ENCODE measurements at regions not wholly inside any gene's neighbourhood (a gene's known extent, or its start where the extent isn't known, plus 50 kb on each side); places are given as distances from the start of the nearest gene placed in this dataset.

DNA sequence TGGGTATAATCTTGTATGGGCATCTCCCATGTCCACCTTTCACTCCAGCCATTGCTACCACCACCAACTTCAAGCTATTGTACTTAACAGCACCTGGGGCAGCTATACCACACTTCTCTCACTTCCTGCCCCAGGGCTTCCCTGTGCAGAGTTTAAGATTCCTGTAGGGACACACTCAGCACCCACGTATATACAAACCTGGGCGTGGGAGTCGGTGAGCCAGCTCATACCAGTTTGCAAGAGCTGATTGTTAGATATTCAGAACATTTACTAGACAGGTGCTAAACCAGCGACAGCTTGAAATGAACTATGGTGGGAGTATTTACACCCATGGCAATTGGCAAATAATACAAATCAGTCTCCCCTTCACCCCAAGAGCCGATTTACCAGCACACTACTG lies 114.8 kb upstream of the CSF3R start:
- no peaks in the 10 kb centered on the region for H3K4me1 ChIP-seq (ENCODE audit: control insufficient read depth in 1 of 2, extremely low read depth in 1 of 2, insufficient read depth in 2 of 2, low read length in 2 of 2)
- no peaks in the 10 kb centered on the region for H3K9me3 ChIP-seq
- Mint-ChIP-seq H3K4me1 (no peaks in the 10 kb centered on the region), H3K27me3 (peaks cover 25 to 27% of the 10 kb centered on the region in 2 donors), H3K27ac (no peak overlapping the region), H3K36me3 (no peaks in the 10 kb centered on the region), H3K9me3 (no peaks in the 10 kb centered on the region), H3K4me3 (no peak overlapping the region)
- H3K27me3 ChIP-seq (replicated peaks in 1 of 2; ENCODE audit: control insufficient read depth in 2 of 2, extremely low read depth in 1 of 2, insufficient read depth in 2 of 2, low read length in 1 of 2), result peaks cover 0 to 38% of the 10 kb centered on the region in 2 experiments
- DNase-seq (no peak), ATAC-seq (replicated peaks in 1 of 4) (no peak)
- no peak overlapping the region for H3K27ac ChIP-seq (ENCODE audit: low read length)
- no peak overlapping the region for H3K4me3 ChIP-seq (ENCODE audit: control insufficient read depth in 1 of 2, extremely low read depth in 1 of 2, low read length in 1 of 2)
- no CpG with 5 or more reads among the region's 5 CpGs for WGBS (ENCODE audit: insufficient coverage)
- no peaks in the 10 kb centered on the region for H3K36me3 ChIP-seq (ENCODE audit: control insufficient read depth in 2 of 2, extremely low read depth in 1 of 2, insufficient read depth in 1 of 2, low read length in 1 of 2)
- ChIA-PET POLR2A (no interaction called here), CTCF (no interaction called here)

- Histone ChIP-seq H3K4me3 (ENCODE audit: control insufficient read depth in 1 of 2, extremely low read depth in 1 of 2, low read length in 1 of 2) (no peak overlapping the region), H3K27me3 (replicated peaks in 1 of 2; ENCODE audit: control insufficient read depth in 2 of 2, extremely low read depth in 1 of 2, insufficient read depth in 2 of 2, low read length in 1 of 2) (peaks cover 0 to 41% of the 10 kb centered on the region in 2 experiments), H3K9me3 (no peaks in the 10 kb centered on the region), H3K36me3 (ENCODE audit: control insufficient read depth in 2 of 2, extremely low read depth in 1 of 2, insufficient read depth in 1 of 2, low read length in 1 of 2) (no peaks in the 10 kb centered on the region), H3K27ac (ENCODE audit: low read length) (no peak overlapping the region), H3K4me1 (ENCODE audit: control insufficient read depth in 1 of 2, extremely low read depth in 1 of 2, insufficient read depth in 2 of 2, low read length in 2 of 2) (no peaks in the 10 kb centered on the region)
- CTCF ChIA-PET, result no interaction called here
- H3K4me3 Mint-ChIP-seq, result no peak overlapping the region
- 70% methylated on average over 2 of the region's 11 CpGs for WGBS (ENCODE audit: insufficient coverage)
- H3K36me3 Mint-ChIP-seq, result no peaks in the 10 kb centered on the region
- DNase-seq, result no peak
- H3K27me3 Mint-ChIP-seq, result peaks cover 30 to 36% of the 10 kb centered on the region in 2 donors
- POLR2A ChIA-PET, result no interaction called here
- ATAC-seq (replicated peaks in 1 of 4), result no peak
- no peak overlapping the region for H3K27ac Mint-ChIP-seq
- no peaks in the 10 kb centered on the region for H3K4me1 Mint-ChIP-seq
- H3K9me3 Mint-ChIP-seq, result no peaks in the 10 kb centered on the region
Observed at GRCh38 chr1:36595921-36596320, 113.2 kb upstream of the CSF3R start.

GRCh38 chr1:36595349-36595748 lies 112.6 kb upstream of the CSF3R start:
- Histone ChIP-seq H3K27ac (ENCODE audit: low read length) (no peak overlapping the region), H3K27me3 (replicated peaks in 1 of 2; ENCODE audit: control insufficient read depth in 2 of 2, extremely low read depth in 1 of 2, insufficient read depth in 2 of 2, low read length in 1 of 2) (peaks cover 0 to 44% of the 10 kb centered on the region in 2 experiments), H3K9me3 (no peaks in the 10 kb centered on the region), H3K36me3 (ENCODE audit: control insufficient read depth in 2 of 2, extremely low read depth in 1 of 2, insufficient read depth in 1 of 2, low read length in 1 of 2) (no peaks in the 10 kb centered on the region), H3K4me1 (ENCODE audit: control insufficient read depth in 1 of 2, extremely low read depth in 1 of 2, insufficient read depth in 2 of 2, low read length in 2 of 2) (no peaks in the 10 kb centered on the region), H3K4me3 (ENCODE audit: control insufficient read depth in 1 of 2, extremely low read depth in 1 of 2, low read length in 1 of 2) (no peak overlapping the region)
- H3K27ac Mint-ChIP-seq, result no peak overlapping the region
- no peak overlapping the region for H3K4me3 Mint-ChIP-seq
- ChIA-PET POLR2A (no interaction called here), CTCF (no interaction called here)
- H3K9me3 Mint-ChIP-seq, result no peaks in the 10 kb centered on the region
- no peak for ATAC-seq (replicated peaks in 1 of 4)
- peaks cover 0 to 3% (median 0%) of the 10 kb centered on the region in 3 donors for H3K4me1 Mint-ChIP-seq
- H3K36me3 Mint-ChIP-seq, result no peaks in the 10 kb centered on the region
- peaks cover 34 to 42% of the 10 kb centered on the region in 2 donors for H3K27me3 Mint-ChIP-seq
- DNase-seq, result no peak
- 58% methylated on average over 4 of the region's 11 CpGs for WGBS (ENCODE audit: insufficient coverage)

GRCh38 chr1:36594023-36594422 lies 111.3 kb upstream of the CSF3R start:
- Mint-ChIP-seq H3K4me3 (no peak overlapping the region), H3K9me3 (no peaks in the 10 kb centered on the region), H3K36me3 (no peaks in the 10 kb centered on the region), H3K4me1 (peaks cover 0 to 3% (median 0%) of the 10 kb centered on the region in 3 donors), H3K27me3 (peaks cover 34 to 52% of the 10 kb centered on the region in 2 donors), H3K27ac (no peak overlapping the region)
- H3K4me3 ChIP-seq (ENCODE audit: control insufficient read depth in 1 of 2, extremely low read depth in 1 of 2, low read length in 1 of 2), result no peak overlapping the region
- CTCF ChIA-PET, result interaction anchor here in 1 of 2 donors (0.6 kb wide), 1 partner anchor 13 kb away, joined by 6 read pairs; no protein-coding TSS in a partner anchor
- DNase-seq (no peak), ATAC-seq (replicated peaks in 1 of 4) (no peak)
- POLR2A ChIA-PET, result no interaction called here
- WGBS (ENCODE audit: insufficient coverage), result 67% methylated on average over 3 of the region's 7 CpGs
- H3K4me1 ChIP-seq (ENCODE audit: control insufficient read depth in 1 of 2, extremely low read depth in 1 of 2, insufficient read depth in 2 of 2, low read length in 2 of 2), result no peaks in the 10 kb centered on the region
- H3K27ac ChIP-seq (ENCODE audit: low read length), result no peak overlapping the region
- H3K36me3 ChIP-seq (ENCODE audit: control insufficient read depth in 2 of 2, extremely low read depth in 1 of 2, insufficient read depth in 1 of 2, low read length in 1 of 2), result no peaks in the 10 kb centered on the region
- peaks cover 0 to 55% of the 10 kb centered on the region in 2 experiments for H3K27me3 ChIP-seq (replicated peaks in 1 of 2; ENCODE audit: control insufficient read depth in 2 of 2, extremely low read depth in 1 of 2, insufficient read depth in 2 of 2, low read length in 1 of 2)
- H3K9me3 ChIP-seq, result no peaks in the 10 kb centered on the region

DNA sequence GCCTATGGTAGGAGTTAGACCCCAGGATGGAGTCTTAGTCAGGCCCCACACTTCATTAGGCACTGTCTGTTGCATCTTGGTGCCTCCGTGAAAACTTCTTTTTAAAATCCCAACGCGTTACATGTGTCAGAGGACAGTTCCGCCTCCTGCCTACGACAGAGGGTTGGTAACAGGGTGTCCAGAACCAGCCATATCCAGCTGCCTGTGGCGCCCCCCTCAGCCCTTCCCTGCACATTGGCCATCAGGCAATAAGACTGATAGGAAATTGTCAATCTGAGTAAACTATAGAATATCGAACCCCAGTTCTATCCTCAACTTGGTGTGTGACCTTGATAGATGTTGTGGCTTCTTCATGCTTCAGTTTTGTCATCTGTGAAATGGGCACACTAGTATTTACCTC lies 108.6 kb upstream of the CSF3R start:
- Mint-ChIP-seq H3K27ac (no peak overlapping the region), H3K36me3 (no peaks in the 10 kb centered on the region), H3K4me3 (no peak overlapping the region), H3K4me1 (peaks cover 0 to 3% (median 0%) of the 10 kb centered on the region in 3 donors), H3K9me3 (no peaks in the 10 kb centered on the region), H3K27me3 (peaks cover 39 to 64% of the 10 kb centered on the region in 2 donors)
- Histone ChIP-seq H3K36me3 (ENCODE audit: control insufficient read depth in 2 of 2, extremely low read depth in 1 of 2, insufficient read depth in 1 of 2, low read length in 1 of 2) (no peaks in the 10 kb centered on the region), H3K4me3 (ENCODE audit: control insufficient read depth in 1 of 2, extremely low read depth in 1 of 2, low read length in 1 of 2) (no peak overlapping the region), H3K27ac (ENCODE audit: low read length) (no peak overlapping the region), H3K9me3 (no peaks in the 10 kb centered on the region), H3K27me3 (replicated peaks in 1 of 2; ENCODE audit: control insufficient read depth in 2 of 2, extremely low read depth in 1 of 2, insufficient read depth in 2 of 2, low read length in 1 of 2) (peaks cover 0 to 68% of the 10 kb centered on the region in 2 experiments), H3K4me1 (ENCODE audit: control insufficient read depth in 1 of 2, extremely low read depth in 1 of 2, insufficient read depth in 2 of 2, low read length in 2 of 2) (no peaks in the 10 kb centered on the region)
- CTCF ChIA-PET, result no interaction called here
- POLR2A ChIA-PET, result no interaction called here
- DNase-seq, result no peak
- no peak for ATAC-seq (replicated peaks in 1 of 4)
- WGBS (ENCODE audit: insufficient coverage), result 61% methylated on average over 5 of the region's 7 CpGs

DNA sequence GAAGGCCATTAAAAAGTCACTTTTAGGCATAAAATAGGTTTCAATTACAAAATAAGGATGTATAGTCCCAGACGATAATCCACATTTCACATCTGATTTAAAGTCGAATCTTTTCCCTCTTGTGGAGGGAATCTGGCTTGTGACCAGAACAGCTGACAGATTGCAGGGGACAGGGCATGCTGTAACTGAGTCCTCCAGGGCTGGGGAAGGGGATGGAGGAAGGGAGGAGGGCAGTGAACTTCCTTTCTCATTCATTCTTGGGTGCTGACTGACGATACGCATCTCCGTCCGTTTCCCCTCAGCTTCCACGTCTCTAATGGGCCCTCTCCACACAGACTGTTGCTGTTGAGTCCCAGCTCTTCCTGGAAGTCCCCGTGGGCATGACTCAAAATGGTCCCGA lies 108.1 kb upstream of the CSF3R start:
- Mint-ChIP-seq H3K9me3 (no peaks in the 10 kb centered on the region), H3K4me3 (no peak overlapping the region), H3K27me3 (peaks cover 44 to 68% of the 10 kb centered on the region in 2 donors), H3K27ac (no peak overlapping the region), H3K36me3 (no peaks in the 10 kb centered on the region), H3K4me1 (peaks cover 0 to 3% (median 0%) of the 10 kb centered on the region in 3 donors)
- no peaks in the 10 kb centered on the region for H3K9me3 ChIP-seq
- POLR2A ChIA-PET, result no interaction called here
- DNase-seq (no peak), ATAC-seq (replicated peaks in 1 of 4) (no peak)
- H3K36me3 ChIP-seq (ENCODE audit: control insufficient read depth in 2 of 2, extremely low read depth in 1 of 2, insufficient read depth in 1 of 2, low read length in 1 of 2), result no peaks in the 10 kb centered on the region
- CTCF ChIA-PET, result no interaction called here
- no peak overlapping the region for H3K27ac ChIP-seq (ENCODE audit: low read length)
- no peaks in the 10 kb centered on the region for H3K4me1 ChIP-seq (ENCODE audit: control insufficient read depth in 1 of 2, extremely low read depth in 1 of 2, insufficient read depth in 2 of 2, low read length in 2 of 2)
- WGBS (ENCODE audit: insufficient coverage), result 18% methylated on average over 7 of the region's 9 CpGs
- H3K27me3 ChIP-seq (replicated peaks in 1 of 2; ENCODE audit: control insufficient read depth in 2 of 2, extremely low read depth in 1 of 2, insufficient read depth in 2 of 2, low read length in 1 of 2), result peaks cover 0 to 68% of the 10 kb centered on the region in 2 experiments
- no peak overlapping the region for H3K4me3 ChIP-seq (ENCODE audit: control insufficient read depth in 1 of 2, extremely low read depth in 1 of 2, low read length in 1 of 2)

- H3K27ac ChIP-seq (ENCODE audit: low read length), result no peak overlapping the region
- H3K4me1 ChIP-seq (ENCODE audit: control insufficient read depth in 1 of 2, extremely low read depth in 1 of 2, insufficient read depth in 2 of 2, low read length in 2 of 2), result no peaks in the 10 kb centered on the region
- peaks cover 0 to 68% of the 10 kb centered on the region in 2 experiments for H3K27me3 ChIP-seq (replicated peaks in 1 of 2; ENCODE audit: control insufficient read depth in 2 of 2, extremely low read depth in 1 of 2, insufficient read depth in 2 of 2, low read length in 1 of 2)
- Mint-ChIP-seq H3K4me3 (no peak overlapping the region), H3K4me1 (peaks cover 0 to 3% (median 0%) of the 10 kb centered on the region in 3 donors), H3K27me3 (peaks cover 45 to 71% of the 10 kb centered on the region in 2 donors), H3K9me3 (no peaks in the 10 kb centered on the region), H3K36me3 (no peaks in the 10 kb centered on the region), H3K27ac (no peak overlapping the region)
- no peaks in the 10 kb centered on the region for H3K36me3 ChIP-seq (ENCODE audit: control insufficient read depth in 2 of 2, extremely low read depth in 1 of 2, insufficient read depth in 1 of 2, low read length in 1 of 2)
- CTCF ChIA-PET, result no interaction called here
- H3K9me3 ChIP-seq, result no peaks in the 10 kb centered on the region
- ATAC-seq (replicated peaks in 1 of 4) (no peak), DNase-seq (no peak)
- 75% methylated on average over 1 of the region's 4 CpGs for WGBS (ENCODE audit: insufficient coverage)
- POLR2A ChIA-PET, result no interaction called here
- no peak overlapping the region for H3K4me3 ChIP-seq (ENCODE audit: control insufficient read depth in 1 of 2, extremely low read depth in 1 of 2, low read length in 1 of 2)
Observed at GRCh38 chr1:36590264-36590663, 107.6 kb upstream of the CSF3R start.

Data from T-cell (primary cell).